ENCODE measurements at regions not wholly inside any gene's neighbourhood (a gene's known extent, or its start where the extent isn't known, plus 50 kb on each side); places are given as distances from the start of the nearest gene placed in this dataset.

GRCh38 chr12:111032591-111032919 is 112.2 kb upstream of the MYL2 start:
- Histone ChIP-seq H3K4me3 (ENCODE audit: low read length) (peak overlapping the region; percentile 75), H3K36me3 (ENCODE audit: insufficient read depth, low read length) (no peaks in the 10 kb centered on the region)

GRCh38 chr12:111031916-111032590 is 111.7 kb upstream of the MYL2 start:
- Histone ChIP-seq H4K20me1 (ENCODE audit: insufficient read depth) (no peaks in the 10 kb centered on the region), H3K9me3 (ENCODE audit: low read length) (no peaks in the 10 kb centered on the region), H3K36me3 (ENCODE audit: insufficient read depth, low read length) (no peaks in the 10 kb centered on the region), H3K27me3 (ENCODE audit: insufficient read depth, low read depth, low read length) (peaks cover 16% of the 10 kb centered on the region), H3F3A (ENCODE audit: insufficient read depth, low read length, poor library complexity, severe bottlenecking) (no peaks in the 10 kb centered on the region), H3K4me3 (ENCODE audit: low read length) (peak overlapping the region; percentile 75), H3K79me2 (replicated peaks; ENCODE audit: insufficient read depth, low read length) (peaks cover 6% of the 10 kb centered on the region), H3K9ac (ENCODE audit: low read length) (peak overlapping the region; percentile 50), H3K9me2 (ENCODE audit: insufficient read depth, low read length) (no peaks in the 10 kb centered on the region), H3K4me2 (ENCODE audit: low read length) (no peak overlapping the region), H2AFZ (ENCODE audit: low read depth, low read length) (no peak overlapping the region), H3K27ac (ENCODE audit: low read length) (no peak overlapping the region)
- TF ChIP-seq EZH2 (IDR thresholded peaks at IDR 0.05; ENCODE audit: borderline replicate concordance, insufficient read depth, low read length, poor library complexity, severe bottlenecking), result no peak
- TF ChIP-seq MXI1 (conservative IDR thresholded peaks at IDR 0.05; ENCODE audit: poor library complexity, severe bottlenecking), result no peak
- no peak for TF ChIP-seq RAD21 (conservative IDR thresholded peaks at IDR 0.05)
- no peak for TF ChIP-seq EP300 (conservative IDR thresholded peaks at IDR 0.05; ENCODE audit: poor library complexity, severe bottlenecking)
- no peak for TF ChIP-seq POLR2AphosphoS5 (IDR thresholded peaks at IDR 0.05)
- no peak for TF ChIP-seq SMC3 (conservative IDR thresholded peaks at IDR 0.05; ENCODE audit: poor library complexity)
- TF ChIP-seq CTCF (IDR thresholded peaks at IDR 0.05; ENCODE audit: poor library complexity, severe bottlenecking), result no peak
- TF ChIP-seq TAF1 (IDR thresholded peaks at IDR 0.05; ENCODE audit: low read depth), result no peak

More at GRCh38 chr12:111032591-111032919, 112.2 kb upstream of the MYL2 start:
- no peaks in the 10 kb centered on the region for H4K20me1 ChIP-seq (ENCODE audit: insufficient read depth)
- H3K27me3 ChIP-seq (ENCODE audit: insufficient read depth, low read depth, low read length), result peaks cover 16% of the 10 kb centered on the region
- no peak overlapping the region for H3K27ac ChIP-seq (ENCODE audit: low read length)
- H3K9me2 ChIP-seq (ENCODE audit: insufficient read depth, low read length), result no peaks in the 10 kb centered on the region
- peak overlapping the region; percentile 52 for H3K4me2 ChIP-seq (ENCODE audit: low read length)
- H3K79me2 ChIP-seq (replicated peaks; ENCODE audit: insufficient read depth, low read length), result peaks cover 6% of the 10 kb centered on the region
- no peaks in the 10 kb centered on the region for H3K9me3 ChIP-seq (ENCODE audit: low read length)
- TF ChIP-seq CTCF (IDR thresholded peaks at IDR 0.05; ENCODE audit: poor library complexity, severe bottlenecking), result no peak
- no peak for TF ChIP-seq RAD21 (conservative IDR thresholded peaks at IDR 0.05)
- TF ChIP-seq EP300 (conservative IDR thresholded peaks at IDR 0.05; ENCODE audit: poor library complexity, severe bottlenecking), result no peak
- TF ChIP-seq MXI1 (conservative IDR thresholded peaks at IDR 0.05; ENCODE audit: poor library complexity, severe bottlenecking), result no peak
- TF ChIP-seq EZH2 (IDR thresholded peaks at IDR 0.05; ENCODE audit: borderline replicate concordance, insufficient read depth, low read length, poor library complexity, severe bottlenecking), result no peak
- no peak for TF ChIP-seq SMC3 (conservative IDR thresholded peaks at IDR 0.05; ENCODE audit: poor library complexity)
- TF ChIP-seq REST (IDR thresholded peaks at IDR 0.05; ENCODE audit: borderline replicate concordance), result no peak
- no peak for TF ChIP-seq TAF1 (IDR thresholded peaks at IDR 0.05; ENCODE audit: low read depth)
- no peak for TF ChIP-seq POLR2AphosphoS5 (IDR thresholded peaks at IDR 0.05)
- peak overlapping the region; percentile 50 for H3K9ac ChIP-seq (ENCODE audit: low read length)
- H3F3A ChIP-seq (ENCODE audit: insufficient read depth, low read length, poor library complexity, severe bottlenecking), result no peaks in the 10 kb centered on the region
- H2AFZ ChIP-seq (ENCODE audit: low read depth, low read length), result no peak overlapping the region
